ENCODE measurements at regions not wholly inside any gene's neighbourhood (a gene's known extent, or its start where the extent isn't known, plus 50 kb on each side); places are given as distances from the start of the nearest gene placed in this dataset.

DNA sequence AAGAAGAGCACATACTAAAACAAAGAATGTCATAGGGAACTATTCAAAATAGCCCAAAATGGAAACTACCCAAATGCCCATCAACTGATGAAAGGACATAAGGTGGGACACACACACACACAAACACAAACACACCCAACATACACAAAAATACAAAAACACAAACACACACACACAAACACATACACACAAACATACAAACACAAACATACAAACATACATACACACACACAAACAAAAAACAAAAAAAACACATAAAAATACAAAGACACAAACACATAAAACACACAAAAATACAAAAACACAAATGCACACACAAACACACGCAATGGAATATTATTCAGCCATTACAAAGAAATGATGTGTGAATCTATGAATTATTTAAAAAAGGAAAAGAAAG lies 203.6 kb downstream of the ERMARD start:
- H3F3A ChIP-seq (ENCODE audit: control insufficient read depth, insufficient read depth), result no peaks in the 10 kb centered on the region

DNA sequence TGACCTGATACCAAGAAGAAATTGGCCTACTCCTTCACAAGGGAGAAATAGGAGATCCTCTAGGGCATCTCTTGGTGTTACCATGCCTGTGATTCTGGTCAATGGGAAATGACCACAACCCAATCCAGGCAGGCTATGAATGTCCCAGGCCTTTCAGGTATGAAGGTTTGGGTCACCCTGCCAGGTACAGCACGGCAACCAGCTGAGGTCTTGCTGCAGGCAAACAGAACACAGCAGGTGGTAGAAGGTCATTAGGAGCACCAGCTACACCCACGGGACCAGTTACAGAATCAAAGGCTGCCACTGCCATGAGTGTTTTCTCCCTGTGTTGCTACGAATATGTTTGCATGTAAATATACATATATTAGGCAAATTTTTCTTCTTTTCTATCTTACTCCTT lies 202.3 kb downstream of the ERMARD start:
- no peaks in the 10 kb centered on the region for H3K9me2 ChIP-seq (replicated peaks; ENCODE audit: control insufficient read depth, low read length)
- no peaks in the 10 kb centered on the region for H4K20me1 ChIP-seq (ENCODE audit: control insufficient read depth, insufficient read depth, low read depth, low read length)
- H3K4me3 ChIP-seq (ENCODE audit: low read length), result no peak overlapping the region
- peaks cover 25% of the 10 kb centered on the region for H3K4me1 ChIP-seq (ENCODE audit: control insufficient read depth, low read length)
- no peaks in the 10 kb centered on the region for H3K79me2 ChIP-seq (ENCODE audit: control insufficient read depth, low read length)
- no peaks in the 10 kb centered on the region; the same call in 1 of the 2 replicates for H3F3A ChIP-seq (ENCODE audit: control insufficient read depth, insufficient read depth)
- TF ChIP-seq EZH2phosphoT487 (IDR thresholded peaks at IDR 0.05; ENCODE audit: borderline replicate concordance, low read length), result no peak
- TF ChIP-seq, protein P1, sequence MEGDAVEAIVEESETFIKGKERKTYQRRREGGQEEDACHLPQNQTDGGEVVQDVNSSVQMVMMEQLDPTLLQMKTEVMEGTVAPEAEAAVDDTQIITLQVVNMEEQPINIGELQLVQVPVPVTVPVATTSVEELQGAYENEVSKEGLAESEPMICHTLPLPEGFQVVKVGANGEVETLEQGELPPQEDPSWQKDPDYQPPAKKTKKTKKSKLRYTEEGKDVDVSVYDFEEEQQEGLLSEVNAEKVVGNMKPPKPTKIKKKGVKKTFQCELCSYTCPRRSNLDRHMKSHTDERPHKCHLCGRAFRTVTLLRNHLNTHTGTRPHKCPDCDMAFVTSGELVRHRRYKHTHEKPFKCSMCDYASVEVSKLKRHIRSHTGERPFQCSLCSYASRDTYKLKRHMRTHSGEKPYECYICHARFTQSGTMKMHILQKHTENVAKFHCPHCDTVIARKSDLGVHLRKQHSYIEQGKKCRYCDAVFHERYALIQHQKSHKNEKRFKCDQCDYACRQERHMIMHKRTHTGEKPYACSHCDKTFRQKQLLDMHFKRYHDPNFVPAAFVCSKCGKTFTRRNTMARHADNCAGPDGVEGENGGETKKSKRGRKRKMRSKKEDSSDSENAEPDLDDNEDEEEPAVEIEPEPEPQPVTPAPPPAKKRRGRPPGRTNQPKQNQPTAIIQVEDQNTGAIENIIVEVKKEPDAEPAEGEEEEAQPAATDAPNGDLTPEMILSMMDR (IDR thresholded peaks at IDR 0.05; ENCODE audit: low read depth, low read length, poor library complexity, severe bottlenecking), result no peak
- H3K4me2 ChIP-seq (ENCODE audit: low read length), result no peak overlapping the region
- H3K27ac ChIP-seq (ENCODE audit: low read depth, low read length), result no peak overlapping the region
- no peaks in the 10 kb centered on the region for H3K27me3 ChIP-seq (ENCODE audit: control insufficient read depth, low read length)
- H3K36me3 ChIP-seq (ENCODE audit: control insufficient read depth, low read length), result no peaks in the 10 kb centered on the region
- no peaks in the 10 kb centered on the region for H3K9me3 ChIP-seq (ENCODE audit: control insufficient read depth, insufficient read depth, low read length)

More for the DNA sequence above, 203.6 kb downstream of the ERMARD start:
- no peaks in the 10 kb centered on the region for H3K36me3 ChIP-seq (ENCODE audit: control insufficient read depth, low read length)
- no peak overlapping the region for H3K27ac ChIP-seq (ENCODE audit: low read depth, low read length)
- H4K20me1 ChIP-seq (ENCODE audit: control insufficient read depth, insufficient read depth, low read depth, low read length), result no peaks in the 10 kb centered on the region
- TF ChIP-seq EZH2phosphoT487 (IDR thresholded peaks at IDR 0.05; ENCODE audit: borderline replicate concordance, low read length), result no peak
- TF ChIP-seq, protein P1 (IDR thresholded peaks at IDR 0.05; ENCODE audit: low read depth, low read length, poor library complexity, severe bottlenecking), result no peak
- H3K9me3 ChIP-seq (ENCODE audit: control insufficient read depth, insufficient read depth, low read length), result no peaks in the 10 kb centered on the region
- H3K4me3 ChIP-seq (ENCODE audit: low read length), result no peak overlapping the region
- no peaks in the 10 kb centered on the region for H3K79me2 ChIP-seq (ENCODE audit: control insufficient read depth, low read length)
- no peaks in the 10 kb centered on the region for H3K27me3 ChIP-seq (ENCODE audit: control insufficient read depth, low read length)
- H3K4me1 ChIP-seq (ENCODE audit: control insufficient read depth, low read length), result peaks cover 24% of the 10 kb centered on the region
- no peak overlapping the region for H3K4me2 ChIP-seq (ENCODE audit: low read length)
- no peaks in the 10 kb centered on the region for H3K9me2 ChIP-seq (replicated peaks; ENCODE audit: control insufficient read depth, low read length)

DNA sequence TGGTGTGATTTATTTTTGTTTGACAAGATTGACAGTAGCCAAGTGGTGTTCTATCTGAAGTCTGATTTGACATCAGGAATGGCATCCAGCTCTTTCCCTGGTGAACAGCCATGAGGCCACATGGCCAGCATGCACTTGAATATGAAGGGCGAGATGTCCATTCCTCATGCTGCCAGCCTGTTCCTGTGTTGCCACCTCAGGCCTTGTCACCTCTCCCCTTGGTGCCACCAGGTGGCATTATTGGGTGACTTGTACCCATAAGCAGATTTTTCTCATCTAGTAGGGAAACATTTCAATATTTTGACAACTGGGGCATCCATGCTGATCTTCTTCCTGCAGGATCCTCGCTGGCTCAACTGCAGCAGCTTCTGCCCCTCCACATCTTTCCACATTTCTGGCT lies 199.1 kb downstream of the ERMARD start:
- TF ChIP-seq, protein P1 (IDR thresholded peaks at IDR 0.05; ENCODE audit: low read depth, low read length, poor library complexity, severe bottlenecking), result peak; percentile 47
- TF ChIP-seq EZH2phosphoT487 (IDR thresholded peaks at IDR 0.05; ENCODE audit: borderline replicate concordance, low read length), result no peak

More for the DNA sequence above, 199.1 kb downstream of the ERMARD start:
- H3K27ac ChIP-seq (ENCODE audit: low read depth, low read length), result no peak overlapping the region
- no peak overlapping the region for H3K4me3 ChIP-seq (ENCODE audit: low read length)
- H3K36me3 ChIP-seq (ENCODE audit: control insufficient read depth, low read length), result no peaks in the 10 kb centered on the region
- H3K4me1 ChIP-seq (ENCODE audit: control insufficient read depth, low read length), result peaks cover 27% of the 10 kb centered on the region
- no peaks in the 10 kb centered on the region for H3K9me2 ChIP-seq (replicated peaks; ENCODE audit: control insufficient read depth, low read length)
- H3K79me2 ChIP-seq (ENCODE audit: control insufficient read depth, low read length), result no peaks in the 10 kb centered on the region
- no peaks in the 10 kb centered on the region for H4K20me1 ChIP-seq (ENCODE audit: control insufficient read depth, insufficient read depth, low read depth, low read length)
- H3F3A ChIP-seq (ENCODE audit: control insufficient read depth, insufficient read depth), result no peaks in the 10 kb centered on the region; the same call in 1 of the 2 replicates
- H3K9me3 ChIP-seq (ENCODE audit: control insufficient read depth, insufficient read depth, low read length), result no peaks in the 10 kb centered on the region
- H3K27me3 ChIP-seq (ENCODE audit: control insufficient read depth, low read length), result no peaks in the 10 kb centered on the region
- no peak overlapping the region for H3K4me2 ChIP-seq (ENCODE audit: low read length)
